ENCODE measurements at regions not wholly inside any gene's neighbourhood (a gene's known extent, or its start where the extent isn't known, plus 50 kb on each side); places are given as distances from the start of the nearest gene placed in this dataset.

- no peak overlapping the region for H3K27ac ChIP-seq
- in situ Hi-C loops (cut with HindIII; ENCODE audit: low pct_ligation_motif_present, low sequenced_read_pairs) = no loop called here
- no peak for DNase-seq
Observed at GRCh38 chr21:16402752-16403151, 673.0 kb downstream of the USP25 start.

GRCh38 chr21:16404776-16405175, 675.0 kb downstream of the USP25 start:
- in situ Hi-C loops (cut with HindIII; ENCODE audit: low pct_ligation_motif_present, low sequenced_read_pairs) = no loop called here
- Histone ChIP-seq H3K36me3 (replicated peaks) (no peaks in the 10 kb centered on the region), H3K4me3 (ENCODE audit: low read depth, low read length) (no peak overlapping the region), H3K27ac (no peak overlapping the region), H3K27me3 (replicated peaks) (no peaks in the 10 kb centered on the region)
- no peak for TF ChIP-seq CTCF (IDR thresholded peaks at IDR 0.05; ENCODE audit: low read depth, low read length, missing control alignments)
- no peak for DNase-seq

More at GRCh38 chr21:16402752-16403151, 673.0 kb downstream of the USP25 start:
- H3K4me3 ChIP-seq (ENCODE audit: low read depth, low read length) = no peak overlapping the region
- no peaks in the 10 kb centered on the region for H3K27me3 ChIP-seq (replicated peaks)
- no peaks in the 10 kb centered on the region for H3K36me3 ChIP-seq (replicated peaks)
- no peak for TF ChIP-seq CTCF (IDR thresholded peaks at IDR 0.05; ENCODE audit: low read depth, low read length, missing control alignments)

- H3K36me3 ChIP-seq (replicated peaks) = no peaks in the 10 kb centered on the region
- in situ Hi-C loops (cut with HindIII; ENCODE audit: low pct_ligation_motif_present, low sequenced_read_pairs) = no loop called here
Observed at GRCh38 chr21:16406355-16406754, 676.6 kb downstream of the USP25 start.

GRCh38 chr21:16407403-16408240, 677.8 kb downstream of the USP25 start:
- no peaks in the 10 kb centered on the region for H3K27me3 ChIP-seq (replicated peaks)
- no peak for TF ChIP-seq CTCF (IDR thresholded peaks at IDR 0.05; ENCODE audit: low read depth, low read length, missing control alignments)
- H3K27ac ChIP-seq = no peak overlapping the region
- in situ Hi-C loops (cut with HindIII; ENCODE audit: low pct_ligation_motif_present, low sequenced_read_pairs) = no loop called here
- DNase-seq = no peak
- no peak overlapping the region for H3K4me3 ChIP-seq (ENCODE audit: low read depth, low read length)
- no peaks in the 10 kb centered on the region for H3K36me3 ChIP-seq (replicated peaks)

More at GRCh38 chr21:16406355-16406754, 676.6 kb downstream of the USP25 start:
- no peak overlapping the region for H3K27ac ChIP-seq
- no peak for DNase-seq
- no peak for TF ChIP-seq CTCF (IDR thresholded peaks at IDR 0.05; ENCODE audit: low read depth, low read length, missing control alignments)
- H3K4me3 ChIP-seq (ENCODE audit: low read depth, low read length) = no peak overlapping the region
- H3K27me3 ChIP-seq (replicated peaks) = no peaks in the 10 kb centered on the region

GRCh38 chr21:16408280-16408679, 678.5 kb downstream of the USP25 start:
- no peak overlapping the region for H3K4me3 ChIP-seq (ENCODE audit: low read depth, low read length)
- in situ Hi-C loops (cut with HindIII; ENCODE audit: low pct_ligation_motif_present, low sequenced_read_pairs) = no loop called here
- no peak overlapping the region for H3K27ac ChIP-seq
- no peaks in the 10 kb centered on the region for H3K36me3 ChIP-seq (replicated peaks)
- TF ChIP-seq CTCF (IDR thresholded peaks at IDR 0.05; ENCODE audit: low read depth, low read length, missing control alignments) = no peak
- no peak for DNase-seq
- H3K27me3 ChIP-seq (replicated peaks) = no peaks in the 10 kb centered on the region
